Breast epithelium (tissue), 3 donors: ENCODE measurements at regions not wholly inside any gene's neighbourhood (a gene's known extent, or its start where the extent isn't known, plus 50 kb on each side); places are given as distances from the start of the nearest gene placed in this dataset.

Experiments used
- CTCF ChIP-seq, 3 donors: fragments of 450-650 bp; IDR thresholded peaks; one replicate each; pipeline ENCODE4 v1.5.1; 2016 to 2017; ENCODE audit warnings: antibody characterized with exemption in 3 of 3, mild to moderate bottlenecking in 3 of 3, moderate library complexity in 3 of 3
- POLR2A ChIP-seq: fragments of 450-650 bp; IDR thresholded peaks from one replicate; pipeline ENCODE4 v1.6.1; 2016; ENCODE audit warnings: antibody characterized with exemption, mild to moderate bottlenecking, moderate library complexity
- POLR2AphosphoS5 ChIP-seq, 3 donors: sonication (generic); formaldehyde crosslinking; IDR thresholded peaks; one replicate each; pipeline ENCODE4 v1.6.1; 2017; ENCODE audit warnings: antibody characterized with exemption in 3 of 3

GRCh38 chr18:67432806-67433205 lies 83.7 kb downstream of the DSEL start:
- TF ChIP-seq CTCF (IDR thresholded peaks at IDR 0.05), result no peak
- no peak for TF ChIP-seq POLR2A
- no peak for TF ChIP-seq POLR2AphosphoS5 (IDR thresholded peaks at IDR 0.05)
